ENCODE measurements at regions not wholly inside any gene's neighbourhood (a gene's known extent, or its start where the extent isn't known, plus 50 kb on each side); places are given as distances from the start of the nearest gene placed in this dataset.
"Not testable (repeated sequence)": the region's sequence is repeated elsewhere in the genome, so short reads cannot be mapped to it uniquely, and the experiment has no call there.

DNA sequence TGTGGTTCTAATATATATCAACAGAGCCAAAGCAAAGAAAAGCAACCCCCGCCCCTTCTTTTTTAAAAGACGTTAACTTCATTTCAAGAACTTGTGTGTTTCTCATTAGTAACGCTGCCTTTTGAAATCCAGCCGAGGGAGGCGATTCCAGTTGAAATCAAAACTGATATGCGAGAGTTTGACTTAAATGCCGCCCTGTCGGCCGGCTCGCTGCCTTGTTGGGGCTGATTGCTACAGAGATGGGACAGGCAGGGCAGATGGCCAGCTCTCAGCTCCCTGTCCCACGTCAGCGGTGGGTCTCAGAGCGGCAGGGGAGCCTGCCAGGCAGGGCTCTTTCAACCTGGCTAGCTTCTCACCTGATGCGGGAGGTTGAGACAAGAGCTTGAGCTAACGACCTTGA lies 51.9 kb upstream of the ALX4 start:
- DNase-seq, result no peak

DNA sequence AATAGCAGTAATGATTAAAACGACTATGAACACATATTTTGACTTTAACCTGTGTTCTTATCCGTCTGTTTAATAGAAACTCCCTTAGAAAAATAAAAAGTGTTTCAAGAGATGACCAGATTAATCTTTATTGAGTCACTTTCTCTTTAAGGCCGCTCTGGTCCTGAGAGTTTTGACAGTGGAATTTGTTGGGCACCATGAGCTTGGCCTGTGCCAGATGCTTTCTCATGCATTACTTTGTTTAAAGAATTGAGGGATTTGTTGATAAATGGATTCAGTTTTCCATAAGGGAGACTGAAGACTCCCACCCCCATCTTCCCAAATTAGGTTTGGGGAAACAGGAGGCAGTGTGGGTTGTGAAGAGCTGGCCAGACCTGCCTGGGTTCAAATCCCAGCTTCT lies 53.2 kb upstream of the ALX4 start:
- DNase-seq, result no peak

DNA sequence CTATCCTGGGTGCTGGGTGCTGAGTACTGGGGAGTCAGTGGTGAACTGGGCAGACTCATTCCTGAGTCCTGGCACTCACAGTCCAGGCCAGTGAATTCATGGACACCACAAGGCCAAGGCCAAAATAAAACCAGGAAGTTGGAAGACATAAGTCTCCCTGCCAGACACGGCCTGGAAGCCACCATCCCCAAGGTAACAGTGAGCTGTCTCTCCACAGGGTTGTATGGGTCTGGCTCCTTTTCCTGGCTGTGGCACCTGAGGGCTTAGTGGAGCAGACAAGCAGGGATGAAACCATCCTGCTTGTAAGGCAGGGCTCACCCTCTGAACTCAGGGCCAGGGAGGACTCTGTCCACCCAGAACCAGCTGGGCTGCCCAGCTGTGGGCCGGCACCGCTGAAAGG lies 54.7 kb upstream of the ALX4 start:
- no peak for DNase-seq

DNA sequence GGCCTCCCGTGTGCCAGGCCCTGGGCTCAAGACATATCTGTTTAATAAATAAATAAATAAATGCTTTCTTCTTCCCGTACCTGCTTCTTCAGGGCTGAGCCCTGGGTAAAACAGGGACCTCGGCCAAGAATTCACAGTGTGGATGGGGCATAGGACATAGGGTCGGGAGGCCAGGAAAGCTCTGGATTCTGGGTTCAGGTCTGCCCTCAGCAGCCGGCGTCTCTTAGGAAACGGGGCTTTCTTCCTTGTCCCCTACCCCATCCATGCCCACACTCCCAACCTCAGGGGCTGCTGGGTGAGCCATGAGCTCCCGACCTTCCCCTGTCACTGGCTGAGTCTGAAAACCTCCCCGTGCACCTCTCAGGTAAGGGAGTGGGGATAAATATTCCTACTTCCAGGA lies 55.7 kb upstream of the ALX4 start:
- no peak for DNase-seq

DNA sequence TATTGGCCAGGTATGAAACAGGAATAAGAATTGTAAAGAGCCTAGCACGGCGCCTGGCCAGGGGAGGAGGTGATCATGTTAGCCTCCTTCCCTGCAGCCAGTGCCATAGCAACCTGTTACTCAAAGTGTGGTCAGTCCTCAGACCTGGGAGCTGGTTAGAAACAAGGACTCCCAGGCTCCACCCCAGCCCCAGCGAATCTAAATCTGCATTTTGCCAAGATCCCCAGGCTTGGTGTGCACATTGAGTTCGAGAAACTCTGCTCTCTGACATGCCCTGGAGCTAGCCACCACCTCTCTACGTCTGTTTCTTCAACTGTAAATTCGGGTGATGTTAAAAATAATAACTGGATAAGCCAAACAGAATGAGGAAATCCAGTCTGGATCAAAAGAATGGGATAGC lies 56.1 kb upstream of the ALX4 start:
- no peak for DNase-seq

DNA sequence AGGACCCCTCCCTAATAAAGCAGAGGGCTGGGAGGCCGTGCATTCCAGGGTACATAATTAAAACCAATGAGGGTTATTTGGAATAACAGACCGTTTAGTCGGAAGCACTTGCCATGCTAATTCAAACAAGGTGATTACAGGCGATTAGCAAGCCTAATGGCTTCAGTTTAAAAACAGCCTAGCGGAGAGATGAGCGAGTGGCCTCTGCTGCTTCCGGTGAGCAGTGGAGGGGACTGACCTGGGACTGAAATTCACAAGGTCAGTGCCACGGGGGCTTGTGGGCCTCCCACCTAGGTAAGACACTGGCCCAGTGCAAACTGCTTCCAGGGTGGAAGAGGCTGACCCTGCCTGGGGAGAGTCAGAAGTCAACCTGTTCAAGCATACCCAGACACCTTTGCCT lies 56.8 kb upstream of the ALX4 start:
- DNase-seq, result no peak

DNA sequence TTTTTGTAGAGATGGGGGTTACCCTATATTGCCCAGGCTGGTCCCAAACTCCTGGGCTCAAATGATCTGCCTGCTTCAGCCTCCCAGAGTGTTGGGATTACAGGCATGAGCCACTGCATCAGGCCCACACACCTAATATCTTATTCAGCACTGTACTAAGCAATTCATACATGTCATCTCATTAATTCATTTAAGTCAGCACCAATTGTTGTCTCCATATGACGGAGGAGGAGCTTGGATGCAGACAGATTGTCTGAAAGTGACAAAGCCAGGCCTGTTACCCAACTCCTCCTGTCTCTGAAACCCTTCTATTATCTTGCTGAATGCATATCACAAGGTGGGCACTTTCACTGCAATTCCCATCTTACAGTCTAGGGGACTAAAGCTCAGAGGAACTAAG lies 57.5 kb upstream of the ALX4 start:
- no peak for DNase-seq

DNA sequence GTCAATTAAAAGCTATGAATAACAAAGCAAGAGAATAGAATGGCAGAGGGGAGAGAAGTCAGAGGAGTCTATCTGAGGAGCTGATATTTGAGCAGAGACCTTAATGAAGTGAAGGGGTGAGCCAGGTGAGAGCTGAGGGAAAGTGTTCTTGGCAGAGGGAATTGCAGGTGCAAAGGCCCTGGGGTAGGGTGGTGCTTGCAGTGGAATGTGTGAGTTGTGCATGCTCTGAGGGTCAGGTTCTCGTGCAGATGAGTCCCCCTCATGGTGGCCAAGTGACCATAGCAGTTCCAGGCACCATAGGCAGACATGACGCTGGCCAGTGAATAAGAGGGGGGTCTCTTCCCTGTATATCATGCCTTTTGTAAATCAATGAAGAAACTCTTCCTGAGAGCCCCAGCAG lies 58.9 kb upstream of the ALX4 start:
- DNase-seq, result no peak

DNA sequence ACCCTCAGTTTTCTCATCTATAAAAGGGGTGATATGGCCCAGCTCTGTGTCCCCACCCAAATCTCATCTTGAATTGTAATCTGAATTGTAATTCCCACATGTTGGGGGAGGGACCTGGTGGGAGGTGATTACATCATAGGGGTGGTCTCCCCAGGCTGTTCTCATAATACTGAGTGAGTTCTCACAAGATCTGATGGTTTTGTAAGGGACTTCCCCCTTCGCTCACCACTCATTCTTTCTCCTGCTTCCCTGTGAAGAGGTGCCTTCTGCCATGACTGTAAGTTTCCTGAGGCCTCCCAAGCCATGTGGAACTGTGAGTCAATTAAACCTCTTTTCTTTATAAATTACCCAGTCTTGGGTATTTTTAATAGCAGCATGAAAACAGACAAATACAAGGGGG lies 61.1 kb upstream of the ALX4 start:
- DNase-seq, result not testable (repeated sequence)

DNA sequence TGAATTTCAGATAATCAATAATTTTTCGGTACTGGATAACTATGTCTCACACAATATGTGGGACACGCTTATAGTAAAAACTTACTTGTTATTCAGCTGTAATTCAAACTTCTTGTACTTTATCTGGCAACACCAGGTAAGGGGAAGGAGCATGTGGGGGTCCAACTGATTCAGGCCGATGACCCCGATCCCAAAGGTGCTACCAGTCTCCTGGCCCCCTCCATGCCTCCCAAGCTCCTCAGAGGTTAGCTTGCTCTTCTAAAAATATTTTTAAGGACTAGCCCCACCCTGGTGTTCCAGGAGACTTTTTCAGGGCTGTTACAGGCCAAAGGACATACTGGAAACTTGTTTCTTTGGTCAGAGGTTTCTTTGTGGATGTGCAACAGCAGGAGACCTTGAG lies 61.8 kb upstream of the ALX4 start:
- DNase-seq, result no peak

DNA sequence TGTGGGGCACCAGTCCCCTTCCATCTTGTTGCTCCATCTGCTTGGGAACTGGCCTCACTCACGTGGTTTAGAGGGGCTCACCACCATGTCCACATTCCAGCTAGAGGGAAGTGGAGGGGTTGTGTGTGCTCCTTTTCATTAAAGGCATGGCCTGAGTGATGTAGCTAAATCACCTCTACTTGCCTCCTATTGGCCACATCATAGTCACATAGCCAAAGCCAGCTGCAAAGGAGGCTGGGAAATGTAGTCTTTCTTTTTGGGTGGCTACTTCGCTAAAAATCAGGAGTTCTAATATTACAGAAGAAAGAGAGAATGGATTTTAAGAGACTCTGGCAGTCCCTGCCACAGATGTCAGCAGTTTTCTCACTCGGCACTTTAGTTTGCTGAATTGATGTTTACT lies 63.0 kb upstream of the ALX4 start:
- DNase-seq, result no peak

DNA sequence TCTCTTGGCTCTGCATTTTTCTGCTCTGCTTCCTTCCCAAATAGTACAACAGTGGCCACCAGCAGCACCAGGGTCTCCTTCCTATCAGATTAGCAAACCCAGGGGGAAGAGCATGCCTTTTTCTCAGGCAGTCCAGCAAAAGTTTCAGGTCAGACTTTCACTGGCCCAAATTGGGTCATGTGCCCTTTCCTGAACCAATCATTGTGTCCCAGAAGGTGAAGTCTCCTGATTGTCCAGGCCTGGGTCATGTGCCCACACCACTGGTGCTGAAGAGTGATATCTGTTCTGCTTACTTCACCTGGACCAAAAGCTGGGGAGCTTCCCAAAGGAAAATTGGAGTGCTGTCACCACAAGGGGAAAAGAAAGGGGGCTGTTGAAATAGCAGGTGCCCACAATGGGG lies 64.1 kb upstream of the ALX4 start:
- no peak for DNase-seq

DNA sequence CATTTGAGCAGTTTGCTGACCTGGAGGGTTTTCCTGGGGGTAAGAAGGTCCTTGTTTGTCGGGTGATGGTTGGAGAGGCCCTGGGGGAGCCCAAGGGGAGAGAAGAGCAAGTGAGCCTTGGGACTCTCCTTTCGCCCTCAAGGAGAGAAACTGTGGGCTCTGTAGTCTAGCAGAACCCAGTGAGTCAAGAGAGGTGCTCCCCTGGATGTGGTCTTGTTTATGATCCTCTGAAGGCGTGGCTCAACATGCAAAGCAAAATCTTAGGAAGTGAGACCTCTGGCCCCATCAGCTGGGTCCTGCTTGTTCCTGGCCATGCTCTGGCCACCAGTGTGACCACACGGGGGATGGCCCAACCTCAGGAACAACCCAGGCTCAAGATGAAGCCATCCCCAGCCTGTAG lies 66.5 kb upstream of the ALX4 start:
- DNase-seq, result no peak

DNA sequence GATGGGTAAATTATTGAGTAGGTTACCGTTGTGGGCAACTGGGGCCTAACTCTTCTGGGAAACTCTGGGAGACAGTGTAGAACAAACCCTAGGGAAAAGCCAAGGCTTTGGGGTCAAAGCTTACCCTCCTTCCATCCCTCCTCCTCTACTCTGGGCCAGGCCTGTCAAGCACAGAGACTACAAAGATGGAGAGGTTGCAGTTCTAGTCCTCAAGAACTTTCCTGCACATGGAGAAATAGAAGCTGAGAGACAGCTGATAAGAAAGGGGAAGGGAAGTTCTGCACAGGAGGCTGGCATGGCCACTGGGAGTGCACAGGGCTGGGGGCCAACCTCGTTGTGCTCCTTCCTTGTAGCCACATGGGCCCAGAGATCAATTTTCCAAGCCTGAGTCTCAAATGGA lies 67.2 kb upstream of the ALX4 start:
- DNase-seq, result no peak

DNA sequence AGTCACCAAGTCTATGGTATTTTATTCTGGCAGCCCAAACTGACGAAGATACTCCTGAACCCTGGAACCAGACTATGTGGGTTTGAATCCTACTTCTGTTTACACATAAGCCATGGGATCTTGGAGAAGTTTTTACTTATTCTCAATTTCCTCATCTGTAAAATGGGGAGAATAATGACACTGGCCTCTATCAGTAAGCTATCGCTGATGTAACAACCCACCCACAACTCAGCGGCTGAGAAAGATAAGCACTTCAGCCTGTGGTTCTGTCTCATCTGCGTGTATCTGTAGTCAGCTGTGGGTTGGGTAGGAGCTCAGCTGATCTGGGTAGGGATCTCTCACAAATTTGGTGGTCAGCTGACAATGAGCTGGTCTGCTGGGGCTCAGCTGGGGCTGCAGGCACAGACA lies 68.0 kb upstream of the ALX4 start:
- DNase-seq, result no peak

DNA sequence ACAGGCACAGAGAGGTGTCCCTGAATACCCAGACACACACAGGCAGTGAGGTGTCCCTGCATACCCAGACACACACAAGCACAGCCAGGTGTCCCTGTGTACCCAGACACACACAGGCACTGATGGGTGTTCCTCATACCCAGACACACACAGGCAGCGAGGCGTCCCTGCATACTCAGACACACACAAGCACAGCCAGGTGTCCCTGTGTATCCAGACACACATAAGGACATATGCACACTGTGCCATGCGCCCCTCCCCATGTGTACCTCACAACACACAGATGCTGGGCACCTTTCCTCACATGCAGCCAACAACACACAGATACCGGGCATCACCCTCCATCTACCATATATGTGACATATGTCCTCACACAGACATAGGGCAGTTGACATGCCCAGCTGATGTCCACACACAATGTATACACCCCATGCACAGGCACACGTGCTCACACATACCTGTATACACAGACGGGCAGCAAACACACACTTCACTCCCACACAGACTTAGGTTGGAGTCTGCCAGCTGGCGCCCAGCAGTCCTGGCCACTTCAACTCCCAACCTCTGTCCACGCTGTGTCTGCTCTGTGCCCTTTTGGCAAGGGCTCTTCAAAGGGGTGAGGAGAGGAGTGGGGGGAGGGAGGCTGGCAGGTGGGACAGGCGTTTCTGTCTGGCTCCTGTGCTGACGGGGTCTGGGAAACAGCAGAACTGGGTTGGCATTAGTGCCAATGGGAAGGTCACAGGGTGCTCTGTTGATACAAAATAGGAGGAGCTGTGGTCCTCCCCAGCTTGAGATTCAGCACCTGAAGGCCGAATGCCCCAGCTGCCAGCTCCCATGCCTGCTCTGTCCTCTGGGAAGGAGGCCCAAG lies 69.4 kb upstream of the ALX4 start:
- DNase-seq, result no peak

DNA sequence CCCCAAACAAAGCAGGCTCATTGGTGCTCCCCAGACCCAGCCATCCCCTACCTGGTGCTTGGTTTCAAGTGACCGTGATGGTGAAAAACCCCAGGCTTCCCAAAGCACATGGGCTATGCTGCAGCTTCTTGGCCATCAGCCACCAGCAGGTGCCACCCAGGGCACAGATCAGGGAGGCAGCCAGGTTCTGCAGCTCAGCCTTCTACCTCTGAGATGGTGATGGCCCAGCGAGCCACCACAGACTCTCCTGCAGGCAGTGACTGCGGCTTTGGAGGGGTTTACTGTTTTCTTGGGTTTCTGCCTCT lies 70.0 kb upstream of the ALX4 start:
- no peak for DNase-seq

DNA sequence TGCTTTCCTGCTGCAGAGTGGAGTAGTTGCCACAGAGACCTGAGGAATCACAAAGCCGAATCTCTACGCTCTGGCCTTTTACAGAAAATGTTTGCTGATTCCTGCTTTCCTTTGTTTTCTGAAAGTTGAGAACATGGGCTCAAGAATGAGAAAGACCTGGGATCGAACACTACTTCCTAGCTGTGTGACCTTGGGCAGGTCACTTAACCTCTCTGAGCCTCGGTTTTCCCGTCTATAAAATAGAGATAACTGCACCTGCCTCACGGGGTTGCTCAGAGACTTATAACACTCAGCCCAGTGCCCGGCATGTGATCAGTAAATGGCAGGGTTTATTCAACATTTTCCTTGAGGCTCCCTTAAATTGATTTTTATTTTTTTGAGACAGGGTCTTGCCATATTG lies 70.9 kb upstream of the ALX4 start:
- no peak for DNase-seq

DNA sequence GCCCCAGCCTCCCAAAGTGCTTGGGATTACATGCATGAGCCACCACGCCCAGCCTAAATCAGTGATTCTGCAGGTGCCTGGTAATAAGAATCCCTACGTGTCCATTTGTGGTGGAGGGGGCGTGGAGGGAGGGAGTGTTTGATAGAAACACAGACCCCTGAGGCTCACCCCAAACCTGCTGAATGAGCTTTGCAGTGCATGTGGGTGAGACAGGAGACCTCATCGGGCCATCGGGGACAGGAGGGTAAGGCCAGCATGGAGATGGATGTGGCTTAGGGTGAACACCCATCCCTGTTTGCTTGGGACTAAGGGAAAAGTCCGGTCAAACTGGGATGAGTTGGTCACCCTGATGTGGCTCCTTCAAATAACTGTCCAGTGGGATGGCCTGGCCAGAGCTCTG lies 71.3 kb upstream of the ALX4 start:
- no peak for DNase-seq

DNA sequence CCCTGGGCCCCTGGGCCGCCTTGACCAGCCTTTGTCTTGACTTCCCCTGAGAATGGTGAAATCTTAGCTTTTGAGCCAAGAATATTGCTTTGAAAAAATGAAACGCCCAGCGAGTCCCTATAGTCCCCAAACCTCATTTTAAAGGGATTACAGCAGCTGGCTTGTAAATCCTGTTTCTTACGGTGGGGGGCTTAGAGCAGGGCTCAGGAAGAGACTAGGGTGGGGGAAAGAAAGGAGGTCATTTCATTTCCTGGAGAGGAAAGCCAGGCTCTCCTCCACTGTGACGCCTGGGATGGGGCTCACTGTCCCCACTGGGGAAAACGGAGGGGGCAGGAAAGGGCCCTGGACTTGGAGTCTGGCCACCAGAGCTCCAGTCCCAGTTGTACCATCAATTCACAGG lies 72.2 kb upstream of the ALX4 start:
- DNase-seq, result no peak

DNA sequence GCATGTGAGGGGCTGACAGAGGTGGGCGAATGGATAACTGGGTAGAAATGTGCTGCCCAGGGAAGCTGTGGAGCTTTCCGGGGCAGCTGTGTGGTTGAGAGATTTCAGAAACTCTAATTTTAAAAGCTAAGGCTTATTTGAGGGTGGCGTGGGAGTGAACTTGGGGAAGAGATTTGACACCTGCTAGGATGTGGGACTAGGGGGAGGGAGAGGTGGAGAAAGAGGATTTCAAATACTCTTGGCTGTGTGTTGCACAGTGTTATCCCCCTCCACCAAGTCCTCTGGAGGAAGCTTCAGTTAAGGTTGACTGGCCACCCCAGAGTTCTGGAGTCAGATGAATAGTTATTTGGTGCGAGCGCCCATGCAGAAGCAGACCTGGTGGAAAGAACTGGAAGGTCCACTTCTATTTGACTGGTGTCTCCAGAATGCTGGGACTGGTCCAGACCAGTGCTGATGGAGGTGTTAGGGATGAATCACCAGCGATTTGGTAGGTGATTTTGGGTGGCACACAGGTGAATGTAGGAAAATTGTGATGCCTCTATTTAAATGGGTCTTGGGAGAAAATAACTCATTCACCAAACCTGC lies 72.8 kb upstream of the ALX4 start:
- DNase-seq, result no peak

DNA sequence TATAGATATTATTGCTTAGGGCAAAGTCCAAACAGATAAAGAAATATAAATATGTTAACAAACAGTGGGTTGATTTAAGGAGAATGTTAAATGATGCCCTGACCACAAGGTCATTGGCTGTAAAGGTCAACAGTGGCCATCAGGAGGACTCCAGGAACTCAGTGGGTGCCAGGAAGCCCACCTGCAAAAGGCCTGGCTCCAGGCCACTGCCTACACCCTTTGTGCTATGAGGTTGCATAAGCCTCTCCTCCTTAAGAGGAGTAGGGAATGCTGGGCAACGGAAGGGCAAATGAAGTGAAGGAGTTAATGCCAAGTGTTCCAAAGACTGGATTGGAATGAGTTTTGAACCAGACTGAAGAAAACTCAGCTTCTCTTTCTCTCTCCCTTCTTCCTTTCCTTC lies 73.3 kb upstream of the ALX4 start:
- no peak for DNase-seq

DNA sequence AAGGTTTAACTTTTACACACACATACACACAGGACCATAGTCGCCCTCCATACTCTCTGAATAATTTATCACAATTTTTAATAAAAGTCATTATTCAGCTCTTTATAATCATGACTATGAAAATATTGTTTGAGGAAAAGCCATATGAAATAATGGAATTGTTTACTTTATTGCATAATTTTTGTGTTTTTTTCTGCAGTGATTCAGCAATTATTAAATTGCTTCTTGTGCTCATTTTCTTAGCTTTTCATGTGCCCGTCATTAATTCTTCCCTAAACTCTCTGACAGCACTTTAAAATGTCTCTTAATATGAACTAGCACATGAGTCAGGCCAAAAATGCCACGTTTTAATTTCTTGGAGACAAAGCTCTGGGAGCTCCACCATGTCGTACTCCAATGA lies 77.5 kb upstream of the ALX4 start:
- DNase-seq, result no peak

DNA sequence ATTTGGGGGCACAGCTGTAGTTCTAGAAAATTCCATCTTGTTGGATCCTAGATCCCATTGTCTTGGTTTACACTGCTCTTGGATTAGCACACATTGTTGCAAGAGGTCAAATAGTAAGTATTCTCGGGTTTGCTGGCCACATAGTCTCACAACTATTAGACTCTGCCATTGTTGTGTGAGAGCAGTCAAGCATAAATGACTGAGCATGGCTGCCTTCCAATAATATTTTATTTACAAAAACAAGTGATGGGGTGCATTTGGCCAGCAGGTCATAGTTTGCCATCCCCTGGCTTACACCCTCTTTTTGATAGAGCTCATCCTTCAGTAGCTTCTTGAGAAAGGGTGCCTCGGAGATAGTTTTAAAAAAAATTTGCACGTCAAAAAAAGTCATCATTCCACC lies 77.9 kb upstream of the ALX4 start:
- DNase-seq, result no peak

Measured in activated CD4-positive, alpha-beta T cell treated with anti-CD3 and anti-CD28 coated beads, Interleukin-2, amount 50 U/mL, for 48 hours (primary cell).